ENCODE measurements at regions not wholly inside any gene's neighbourhood (a gene's known extent, or its start where the extent isn't known, plus 50 kb on each side); places are given as distances from the start of the nearest gene placed in this dataset.
"Not testable (repeated sequence)": the region's sequence is repeated elsewhere in the genome, so short reads cannot be mapped to it uniquely, and the experiment has no call there.

- no peak for DNase-seq (ENCODE audit: low read depth in 1 of 2, low spot score in 1 of 2)
Measured at GRCh38 chr10:101280511-101280910, 51.2 kb upstream of the LBX1 start.

- DNase-seq (ENCODE audit: low read depth in 1 of 2, low spot score in 1 of 2) = not testable (repeated sequence)
Measured at GRCh38 chr10:101280921-101281320, 51.7 kb upstream of the LBX1 start.

GRCh38 chr10:101282947-101283346 lies 53.7 kb upstream of the LBX1 start:
- no peak for DNase-seq (ENCODE audit: low read depth in 1 of 2, low spot score in 1 of 2)

GRCh38 chr10:101283762-101284100 lies 54.5 kb upstream of the LBX1 start:
- DNase-seq (ENCODE audit: low read depth in 1 of 2, low spot score in 1 of 2) = no peak

GRCh38 chr10:101284101-101284743 lies 55.0 kb upstream of the LBX1 start:
- no peak for DNase-seq (ENCODE audit: low read depth in 1 of 2, low spot score in 1 of 2)

GRCh38 chr10:101284744-101285463 lies 55.6 kb upstream of the LBX1 start:
- DNase-seq (ENCODE audit: low read depth in 1 of 2, low spot score in 1 of 2) = no peak

- no peak for DNase-seq (ENCODE audit: low read depth in 1 of 2, low spot score in 1 of 2)
Measured at GRCh38 chr10:101285519-101286070, 56.3 kb upstream of the LBX1 start.

- DNase-seq (ENCODE audit: low read depth in 1 of 2, low spot score in 1 of 2) = no peak
Measured at GRCh38 chr10:101286248-101287046, 57.2 kb upstream of the LBX1 start.

- no peak for DNase-seq (ENCODE audit: low read depth in 1 of 2, low spot score in 1 of 2)
Measured at GRCh38 chr10:101287183-101287996, 58.1 kb upstream of the LBX1 start.

GRCh38 chr10:101287997-101288635 lies 58.9 kb upstream of the LBX1 start:
- no peak for DNase-seq (ENCODE audit: low read depth in 1 of 2, low spot score in 1 of 2)

GRCh38 chr10:101289541-101289940 lies 60.3 kb upstream of the LBX1 start:
- DNase-seq (ENCODE audit: low read depth in 1 of 2, low spot score in 1 of 2) = no peak

GRCh38 chr10:101290431-101290830 lies 61.2 kb upstream of the LBX1 start:
- DNase-seq (ENCODE audit: low read depth in 1 of 2, low spot score in 1 of 2) = no peak

- DNase-seq (ENCODE audit: low read depth in 1 of 2, low spot score in 1 of 2) = no peak
Measured at GRCh38 chr10:101290881-101291280, 61.6 kb upstream of the LBX1 start.

- peak; percentile 11 to 23 for DNase-seq (ENCODE audit: low read depth in 1 of 2, low spot score in 1 of 2)
Measured at GRCh38 chr10:101291331-101292193, 62.3 kb upstream of the LBX1 start.

GRCh38 chr10:101292194-101293006 lies 61.6 kb upstream of the BTRC start:
- DNase-seq (ENCODE audit: low read depth in 1 of 2, low spot score in 1 of 2) = no peak

- no peak for DNase-seq (ENCODE audit: low read depth in 1 of 2, low spot score in 1 of 2)
Measured at GRCh38 chr10:101293007-101293723, 60.8 kb upstream of the BTRC start.

GRCh38 chr10:101294109-101294508 lies 59.9 kb upstream of the BTRC start:
- DNase-seq (ENCODE audit: low read depth in 1 of 2, low spot score in 1 of 2) = no peak

GRCh38 chr10:101295261-101295660 lies 58.7 kb upstream of the BTRC start:
- DNase-seq (ENCODE audit: low read depth in 1 of 2, low spot score in 1 of 2) = no peak
